ENCODE measurements at regions not wholly inside any gene's neighbourhood (a gene's known extent, or its start where the extent isn't known, plus 50 kb on each side); places are given as distances from the start of the nearest gene placed in this dataset.

GRCh38 chr2:58720033-58720769 is 479.1 kb upstream of the FANCL start (continued):
- TF ChIP-seq CHD7 (IDR thresholded peaks at IDR 0.05; ENCODE audit: insufficient replicate concordance, low read length): no peak
